Heart left ventricle (tissue), 13 donors: ENCODE measurements at regions not wholly inside any gene's neighbourhood (a gene's known extent, or its start where the extent isn't known, plus 50 kb on each side); places are given as distances from the start of the nearest gene placed in this dataset.

Source experiments
- CTCF ChIP-seq, 12 donors: fragments of 200-600 bp; sonication (generic) in 4 of 12; IDR thresholded peaks; one replicate each; pipeline versions ENCODE4 v1.5.0 to v1.8.0; 2018 to 2022; ENCODE audit warnings: antibody characterized with exemption in 12 of 12, mild to moderate bottlenecking in 5 of 12
- POLR2A ChIP-seq, 2 donors: fragments of 450-650 bp; IDR thresholded peaks; one replicate each; pipeline ENCODE4 v1.6.1; 2017; ENCODE audit warnings: antibody characterized with exemption in 2 of 2, mild to moderate bottlenecking in 2 of 2, moderate library complexity in 2 of 2
- donor health status: ischemic (EF 13 %, LVEDD 7.1; RV severe dilation, severe dysfunction).
- donor health status: DM: no; HTN: yes; CAD: no.
- donor health status: DM: no; HTN: no; CAD: no.
- donor health status: ischemic (EF 25% LVEDD 6.9; RV normal size, moderate dysfunction).
- donor health status: ischemic (EF 25% LVEDD 5.7; RV mildly dilated, moderate dysfunction).
- donor health status: ischemic (EF 35%, LVEDD 5.7; RV mildly dilated, moderate dysfunction).
- donor health status: nonischemic (EF 11% LVEDD 7.7; RV severe dilation, severe dysfunction).
- donor health status: DM: yes; HTN: yes; CAD: no.
- donor health status: PGD.
- donor health status: ischemic (EF 29% LVEDD 5.4; RV normal size, mild dysfunction).
- donor health status: nonischemic (EF 23%, LVEDD 6.1; RV moderate dilation, normal function).

- TF ChIP-seq CTCF (IDR thresholded peaks at IDR 0.05) (no peak), POLR2A (IDR thresholded peaks at IDR 0.05) (no peak)
Measured at GRCh38 chr16:56137269-56137668, 54.0 kb upstream of the GNAO1 start.
